Endothelial cell (in vitro differentiated cells): ENCODE measurements at regions not wholly inside any gene's neighbourhood (a gene's known extent, or its start where the extent isn't known, plus 50 kb on each side); places are given as distances from the start of the nearest gene placed in this dataset.

Source experiments
- DNase-seq: peaks from one replicate; pipeline ENCODE4 v3.0.0; 2021; ENCODE audit warnings: low spot score
- H3K27ac Mint-ChIP-seq: one replicate; pipeline ENCODE4 v1.8.0; 2021; ENCODE audit warnings: mixed read lengths, inconsistent platforms; ENCODE audit not compliant: unreplicated experiment
- H3K27me3 Mint-ChIP-seq: one replicate; pipeline ENCODE4 v1.8.0; 2021; ENCODE audit warnings: mild to moderate bottlenecking, moderate library complexity, mixed read lengths, inconsistent platforms; ENCODE audit not compliant: unreplicated experiment
- H3K36me3 Mint-ChIP-seq: one replicate; pipeline ENCODE4 v1.8.0; 2021; ENCODE audit warnings: mild to moderate bottlenecking, low read depth, mixed read lengths, inconsistent platforms; ENCODE audit not compliant: unreplicated experiment
- H3K4me1 Mint-ChIP-seq: one replicate; pipeline ENCODE4 v1.8.0; 2021; ENCODE audit warnings: mild to moderate bottlenecking, mixed read lengths, inconsistent platforms; ENCODE audit not compliant: unreplicated experiment
- H3K4me3 Mint-ChIP-seq: one replicate; pipeline ENCODE4 v1.8.0; 2021; ENCODE audit warnings: mild to moderate bottlenecking, mixed read lengths, inconsistent platforms; ENCODE audit not compliant: unreplicated experiment
- H3K9me3 Mint-ChIP-seq: one replicate; pipeline ENCODE4 v1.8.0; 2021; ENCODE audit warnings: mixed read lengths, inconsistent platforms; ENCODE audit not compliant: unreplicated experiment
- TF ChIP-seq, protein P1 (sequence below): fragments of 200-600 bp; sonication (generic); IDR thresholded peaks from one replicate; pipeline ENCODE4 v1.5.0; 2021; ENCODE audit warnings: antibody characterized with exemption; ENCODE audit not compliant: unreplicated experiment

DNA sequence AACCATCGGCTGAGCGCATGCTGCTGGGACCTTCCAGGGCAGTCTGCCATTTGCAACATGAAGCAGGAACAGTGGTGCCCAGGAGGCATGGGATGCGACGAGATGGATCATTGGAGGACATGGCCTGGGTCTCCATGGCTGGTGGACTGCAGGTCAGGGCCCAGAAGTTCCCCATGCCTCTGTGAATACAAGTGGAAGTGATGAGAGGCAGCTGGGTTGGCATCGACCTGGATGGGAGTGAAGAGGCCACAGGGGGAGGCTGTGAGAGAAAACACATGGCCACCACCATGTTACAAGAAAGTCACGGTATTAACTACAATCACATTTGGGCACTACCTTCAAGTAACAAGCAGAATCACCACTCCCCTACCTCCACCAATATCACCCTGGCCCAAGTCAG lies 262.0 kb downstream of the FOXO1 start:
- Mint-ChIP-seq H3K36me3 (peaks cover 7% of the 10 kb centered on the region), H3K4me3 (no peak overlapping the region), H3K27me3 (peaks cover 2% of the 10 kb centered on the region), H3K4me1 (peaks cover 16% of the 10 kb centered on the region), H3K9me3 (no peaks in the 10 kb centered on the region), H3K27ac (no peak overlapping the region)
- no peak for DNase-seq
- TF ChIP-seq, protein P1, sequence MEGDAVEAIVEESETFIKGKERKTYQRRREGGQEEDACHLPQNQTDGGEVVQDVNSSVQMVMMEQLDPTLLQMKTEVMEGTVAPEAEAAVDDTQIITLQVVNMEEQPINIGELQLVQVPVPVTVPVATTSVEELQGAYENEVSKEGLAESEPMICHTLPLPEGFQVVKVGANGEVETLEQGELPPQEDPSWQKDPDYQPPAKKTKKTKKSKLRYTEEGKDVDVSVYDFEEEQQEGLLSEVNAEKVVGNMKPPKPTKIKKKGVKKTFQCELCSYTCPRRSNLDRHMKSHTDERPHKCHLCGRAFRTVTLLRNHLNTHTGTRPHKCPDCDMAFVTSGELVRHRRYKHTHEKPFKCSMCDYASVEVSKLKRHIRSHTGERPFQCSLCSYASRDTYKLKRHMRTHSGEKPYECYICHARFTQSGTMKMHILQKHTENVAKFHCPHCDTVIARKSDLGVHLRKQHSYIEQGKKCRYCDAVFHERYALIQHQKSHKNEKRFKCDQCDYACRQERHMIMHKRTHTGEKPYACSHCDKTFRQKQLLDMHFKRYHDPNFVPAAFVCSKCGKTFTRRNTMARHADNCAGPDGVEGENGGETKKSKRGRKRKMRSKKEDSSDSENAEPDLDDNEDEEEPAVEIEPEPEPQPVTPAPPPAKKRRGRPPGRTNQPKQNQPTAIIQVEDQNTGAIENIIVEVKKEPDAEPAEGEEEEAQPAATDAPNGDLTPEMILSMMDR: no peak

DNA sequence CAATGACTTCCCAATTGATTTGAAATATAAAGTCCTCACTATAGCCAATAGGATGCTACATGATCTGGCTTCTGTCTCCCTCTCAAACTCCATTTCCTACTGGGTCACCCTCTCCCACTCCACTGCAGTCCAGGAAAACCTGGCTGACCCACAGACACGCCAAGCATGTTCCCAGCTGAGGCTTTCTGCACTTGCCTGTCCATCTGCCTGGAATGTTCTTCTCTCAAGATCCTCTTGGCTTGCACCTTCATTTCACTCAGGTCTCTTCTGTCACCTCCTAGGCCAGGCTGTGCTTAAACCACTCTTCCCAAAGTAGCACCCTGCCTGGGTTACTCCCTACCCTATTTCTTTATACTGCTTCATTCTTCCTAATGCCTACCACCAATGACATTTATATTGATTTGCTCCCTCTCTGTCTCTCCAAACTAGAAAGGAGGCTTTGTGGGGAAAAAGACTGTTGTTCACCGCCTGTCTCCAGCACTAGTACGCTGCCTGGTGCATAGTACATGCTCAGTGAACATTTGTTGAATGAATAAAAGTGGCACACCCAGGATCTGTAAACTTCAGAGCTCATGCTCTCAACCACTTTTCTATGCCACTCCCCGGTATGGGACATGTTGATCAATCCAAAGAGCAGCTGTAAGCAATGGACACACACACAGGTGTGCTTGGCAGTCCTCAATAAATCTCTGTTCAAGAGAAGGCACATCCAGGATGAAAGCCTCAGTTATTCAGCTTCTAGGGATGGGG lies 261.3 kb downstream of the FOXO1 start:
- H3K36me3 Mint-ChIP-seq: peaks cover 7% of the 10 kb centered on the region
- no peak overlapping the region for H3K27ac Mint-ChIP-seq
- TF ChIP-seq, protein P1: no peak
- H3K4me3 Mint-ChIP-seq: no peak overlapping the region
- peaks cover 16% of the 10 kb centered on the region for H3K4me1 Mint-ChIP-seq
- no peaks in the 10 kb centered on the region for H3K9me3 Mint-ChIP-seq
- no peak for DNase-seq
- peaks cover 2% of the 10 kb centered on the region for H3K27me3 Mint-ChIP-seq

DNA sequence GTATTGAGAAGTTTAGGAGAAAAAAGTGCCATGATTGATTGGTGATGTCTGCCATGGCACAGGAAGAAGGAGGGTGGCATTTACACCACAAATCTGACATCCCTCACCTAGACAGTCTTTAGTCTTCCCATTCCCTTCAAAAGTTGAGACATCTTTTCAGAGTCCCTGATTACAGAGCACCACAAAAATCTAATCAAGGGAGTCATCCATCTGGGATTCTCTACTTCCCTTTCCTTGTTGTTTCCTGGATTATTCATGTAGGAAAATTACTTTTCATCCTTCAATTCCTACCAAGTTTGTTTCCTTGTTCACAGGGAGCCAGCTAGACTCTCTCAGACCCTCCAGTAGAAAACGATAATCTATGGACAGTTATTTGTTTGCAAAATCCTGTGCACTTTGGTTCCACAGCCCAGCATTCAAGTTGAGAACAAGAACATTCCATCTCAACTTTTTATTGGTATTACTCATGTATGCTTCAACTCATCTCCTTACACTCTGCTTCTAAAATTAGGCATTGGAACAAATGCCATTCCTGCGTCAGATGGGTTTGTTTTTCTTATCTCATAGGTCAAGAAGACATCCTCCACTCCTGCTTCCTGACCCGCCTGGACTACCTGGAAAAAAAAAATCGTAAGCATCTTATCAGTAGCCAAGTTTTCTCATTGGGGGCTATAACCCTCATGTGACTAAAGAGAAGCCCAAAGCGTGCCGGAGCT lies 259.9 kb downstream of the FOXO1 start:
- Mint-ChIP-seq H3K4me3 (no peak overlapping the region), H3K27ac (no peak overlapping the region), H3K27me3 (peaks cover 6% of the 10 kb centered on the region), H3K4me1 (peaks cover 16% of the 10 kb centered on the region), H3K36me3 (peaks cover 7% of the 10 kb centered on the region), H3K9me3 (peaks cover 3% of the 10 kb centered on the region)
- DNase-seq: no peak
- TF ChIP-seq, protein P1: no peak

DNA sequence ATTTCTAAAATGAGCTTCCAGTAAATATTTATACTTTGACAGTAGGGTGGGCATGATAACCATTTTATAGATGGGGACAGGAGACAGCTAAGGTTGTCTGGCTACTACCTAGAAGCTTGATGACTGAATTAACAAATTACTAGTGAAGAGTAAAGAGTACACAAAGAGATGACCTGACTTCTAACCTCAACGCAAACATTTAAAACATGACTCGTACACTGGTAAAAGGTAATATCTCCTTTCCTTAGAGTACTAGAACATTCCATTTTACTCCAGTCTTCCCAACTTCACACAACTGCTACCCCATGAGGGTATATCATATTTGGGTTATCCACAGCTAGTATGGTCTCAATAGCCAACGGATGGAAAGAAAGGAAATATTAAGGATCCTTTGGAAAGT lies 258.9 kb downstream of the FOXO1 start:
- H3K4me3 Mint-ChIP-seq: no peak overlapping the region
- peaks cover 3% of the 10 kb centered on the region for H3K9me3 Mint-ChIP-seq
- H3K27ac Mint-ChIP-seq: no peak overlapping the region
- peaks cover 13% of the 10 kb centered on the region for H3K4me1 Mint-ChIP-seq
- DNase-seq: no peak
- H3K27me3 Mint-ChIP-seq: peaks cover 6% of the 10 kb centered on the region
- TF ChIP-seq, protein P1: no peak
- H3K36me3 Mint-ChIP-seq: peaks cover 7% of the 10 kb centered on the region

DNA sequence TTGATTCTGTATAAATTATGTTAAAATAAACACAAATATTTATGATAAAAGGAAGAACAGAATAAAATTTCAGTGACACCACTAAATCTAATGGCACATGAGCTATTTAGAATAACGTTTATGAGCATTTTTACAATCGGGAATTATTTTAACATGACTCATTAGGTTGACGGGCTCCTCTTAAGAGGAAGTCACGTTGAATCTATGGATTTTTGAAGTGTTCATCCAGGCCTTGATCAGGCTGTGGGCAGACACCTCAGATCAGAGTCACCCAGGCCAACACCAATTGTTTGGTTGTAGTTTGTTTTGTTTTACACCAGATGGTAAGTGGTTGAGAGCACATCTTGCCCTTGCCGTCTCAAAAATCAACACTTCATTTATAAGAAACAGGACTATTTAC lies 257.8 kb downstream of the FOXO1 start:
- Mint-ChIP-seq H3K27me3 (peaks cover 6% of the 10 kb centered on the region), H3K4me3 (no peak overlapping the region), H3K27ac (no peak overlapping the region), H3K4me1 (peaks cover 9% of the 10 kb centered on the region), H3K9me3 (peaks cover 3% of the 10 kb centered on the region), H3K36me3 (peaks cover 7% of the 10 kb centered on the region)
- DNase-seq: no peak
- TF ChIP-seq, protein P1: no peak
